ENCODE measurements at regions not wholly inside any gene's neighbourhood (a gene's known extent, or its start where the extent isn't known, plus 50 kb on each side); places are given as distances from the start of the nearest gene placed in this dataset.

GRCh38 chr6:14652536-14652935, 535.0 kb downstream of the CD83 start:
- no peak for DNase-seq
- BruUV-seq (replicated peaks) = no TSS peak
- intact Hi-C loops (cut with micrococcal nuclease; ENCODE audit: unreplicated experiment) = no loop called here
- TF ChIP-seq, protein P1, sequence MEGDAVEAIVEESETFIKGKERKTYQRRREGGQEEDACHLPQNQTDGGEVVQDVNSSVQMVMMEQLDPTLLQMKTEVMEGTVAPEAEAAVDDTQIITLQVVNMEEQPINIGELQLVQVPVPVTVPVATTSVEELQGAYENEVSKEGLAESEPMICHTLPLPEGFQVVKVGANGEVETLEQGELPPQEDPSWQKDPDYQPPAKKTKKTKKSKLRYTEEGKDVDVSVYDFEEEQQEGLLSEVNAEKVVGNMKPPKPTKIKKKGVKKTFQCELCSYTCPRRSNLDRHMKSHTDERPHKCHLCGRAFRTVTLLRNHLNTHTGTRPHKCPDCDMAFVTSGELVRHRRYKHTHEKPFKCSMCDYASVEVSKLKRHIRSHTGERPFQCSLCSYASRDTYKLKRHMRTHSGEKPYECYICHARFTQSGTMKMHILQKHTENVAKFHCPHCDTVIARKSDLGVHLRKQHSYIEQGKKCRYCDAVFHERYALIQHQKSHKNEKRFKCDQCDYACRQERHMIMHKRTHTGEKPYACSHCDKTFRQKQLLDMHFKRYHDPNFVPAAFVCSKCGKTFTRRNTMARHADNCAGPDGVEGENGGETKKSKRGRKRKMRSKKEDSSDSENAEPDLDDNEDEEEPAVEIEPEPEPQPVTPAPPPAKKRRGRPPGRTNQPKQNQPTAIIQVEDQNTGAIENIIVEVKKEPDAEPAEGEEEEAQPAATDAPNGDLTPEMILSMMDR (IDR thresholded peaks at IDR 0.05; ENCODE audit: unreplicated experiment) = no peak
- no peak overlapping the region for H3K27ac Mint-ChIP-seq (ENCODE audit: unreplicated experiment)
- no peaks in the 10 kb centered on the region for H3K36me3 Mint-ChIP-seq (ENCODE audit: insufficient read depth, unreplicated experiment)
- H3K9me3 Mint-ChIP-seq (ENCODE audit: low read depth, unreplicated experiment) = no peaks in the 10 kb centered on the region
- H3K4me1 Mint-ChIP-seq (ENCODE audit: low read depth, unreplicated experiment) = no peaks in the 10 kb centered on the region
- no peaks in the 10 kb centered on the region for H3K27me3 Mint-ChIP-seq (ENCODE audit: unreplicated experiment)
- H3K4me3 Mint-ChIP-seq (ENCODE audit: low read depth, unreplicated experiment) = no peak overlapping the region
- CTCF ChIA-PET = no interaction called here

- no peak overlapping the region for H3K4me3 Mint-ChIP-seq (ENCODE audit: low read depth, unreplicated experiment)
- H3K27me3 Mint-ChIP-seq (ENCODE audit: unreplicated experiment) = no peaks in the 10 kb centered on the region
- H3K9me3 Mint-ChIP-seq (ENCODE audit: low read depth, unreplicated experiment) = no peaks in the 10 kb centered on the region
- H3K27ac Mint-ChIP-seq (ENCODE audit: unreplicated experiment) = no peak overlapping the region
- CTCF ChIA-PET = no interaction called here
- no peaks in the 10 kb centered on the region for H3K4me1 Mint-ChIP-seq (ENCODE audit: low read depth, unreplicated experiment)
- BruUV-seq (replicated peaks) = no TSS peak
- intact Hi-C loops (cut with micrococcal nuclease; ENCODE audit: unreplicated experiment) = no loop called here
- H3K36me3 Mint-ChIP-seq (ENCODE audit: insufficient read depth, unreplicated experiment) = no peaks in the 10 kb centered on the region
- TF ChIP-seq, protein P1 (IDR thresholded peaks at IDR 0.05; ENCODE audit: unreplicated experiment) = no peak
- DNase-seq = no peak
Measured at GRCh38 chr6:14655201-14656061, 537.9 kb downstream of the CD83 start.

- H3K27ac Mint-ChIP-seq (ENCODE audit: unreplicated experiment) = no peak overlapping the region
- intact Hi-C loops (cut with micrococcal nuclease; ENCODE audit: unreplicated experiment) = no loop called here
- BruUV-seq (replicated peaks) = no TSS peak
- DNase-seq = no peak
- CTCF ChIA-PET = no interaction called here
- H3K4me1 Mint-ChIP-seq (ENCODE audit: low read depth, unreplicated experiment) = no peaks in the 10 kb centered on the region
- no peaks in the 10 kb centered on the region for H3K36me3 Mint-ChIP-seq (ENCODE audit: insufficient read depth, unreplicated experiment)
- TF ChIP-seq, protein P1 (IDR thresholded peaks at IDR 0.05; ENCODE audit: unreplicated experiment) = no peak
- no peaks in the 10 kb centered on the region for H3K9me3 Mint-ChIP-seq (ENCODE audit: low read depth, unreplicated experiment)
- no peak overlapping the region for H3K4me3 Mint-ChIP-seq (ENCODE audit: low read depth, unreplicated experiment)
- no peaks in the 10 kb centered on the region for H3K27me3 Mint-ChIP-seq (ENCODE audit: unreplicated experiment)
Measured at GRCh38 chr6:14656078-14656521, 538.5 kb downstream of the CD83 start.

GRCh38 chr6:14656649-14657048, 539.1 kb downstream of the CD83 start:
- no peaks in the 10 kb centered on the region for H3K4me1 Mint-ChIP-seq (ENCODE audit: low read depth, unreplicated experiment)
- no peak for DNase-seq
- BruUV-seq (replicated peaks) = no TSS peak
- intact Hi-C loops (cut with micrococcal nuclease; ENCODE audit: unreplicated experiment) = no loop called here
- H3K36me3 Mint-ChIP-seq (ENCODE audit: insufficient read depth, unreplicated experiment) = no peaks in the 10 kb centered on the region
- no peaks in the 10 kb centered on the region for H3K9me3 Mint-ChIP-seq (ENCODE audit: low read depth, unreplicated experiment)
- TF ChIP-seq, protein P1 (IDR thresholded peaks at IDR 0.05; ENCODE audit: unreplicated experiment) = no peak
- H3K27ac Mint-ChIP-seq (ENCODE audit: unreplicated experiment) = no peak overlapping the region
- CTCF ChIA-PET = no interaction called here
- H3K27me3 Mint-ChIP-seq (ENCODE audit: unreplicated experiment) = no peaks in the 10 kb centered on the region
- H3K4me3 Mint-ChIP-seq (ENCODE audit: low read depth, unreplicated experiment) = no peak overlapping the region
